DND-41 (cell line): ENCODE measurements at regions not wholly inside any gene's neighbourhood (a gene's known extent, or its start where the extent isn't known, plus 50 kb on each side); places are given as distances from the start of the nearest gene placed in this dataset.

Source experiments
- CTCF ChIP-seq: IDR thresholded peaks from 2 replicates; pipeline ENCODE4 v1.5.1; 2012; ENCODE audit warnings: borderline replicate concordance, low read length, moderate library complexity, mild to moderate bottlenecking; ENCODE audit not compliant: poor library complexity, severe bottlenecking; ENCODE audit errors: extremely low read depth
- EZH2 ChIP-seq: IDR thresholded peaks from 3 replicates; pipeline ENCODE4 v1.6.1; 2012; ENCODE audit warnings: borderline replicate concordance, low read depth, mild to moderate bottlenecking, moderate library complexity, low read length, inconsistent platforms; ENCODE audit not compliant: severe bottlenecking

GRCh38 chr18:41165625-41166024 lies 789.4 kb upstream of the PIK3C3 start:
- TF ChIP-seq CTCF = no peak
- TF ChIP-seq EZH2 = no peak
